SK-N-SH (cell line): ENCODE measurements at regions not wholly inside any gene's neighbourhood (a gene's known extent, or its start where the extent isn't known, plus 50 kb on each side); places are given as distances from the start of the nearest gene placed in this dataset.

Source experiments
- GABPA ChIP-seq: IDR thresholded peaks from 2 replicates; pipeline ENCODE4 v1.4.0; 2012; ENCODE audit warnings: low read depth, mild to moderate bottlenecking
- TCF12 ChIP-seq: IDR thresholded peaks from 2 replicates; pipeline ENCODE4 v1.4.0; 2012
- TF ChIP-seq, protein P1 (sequence below): fragments of 200-600 bp; sonication (generic); IDR thresholded peaks from 2 replicates; pipeline ENCODE4 v1.6.1; 2017; ENCODE audit warnings: antibody characterized with exemption, mild to moderate bottlenecking, moderate library complexity

DNA sequence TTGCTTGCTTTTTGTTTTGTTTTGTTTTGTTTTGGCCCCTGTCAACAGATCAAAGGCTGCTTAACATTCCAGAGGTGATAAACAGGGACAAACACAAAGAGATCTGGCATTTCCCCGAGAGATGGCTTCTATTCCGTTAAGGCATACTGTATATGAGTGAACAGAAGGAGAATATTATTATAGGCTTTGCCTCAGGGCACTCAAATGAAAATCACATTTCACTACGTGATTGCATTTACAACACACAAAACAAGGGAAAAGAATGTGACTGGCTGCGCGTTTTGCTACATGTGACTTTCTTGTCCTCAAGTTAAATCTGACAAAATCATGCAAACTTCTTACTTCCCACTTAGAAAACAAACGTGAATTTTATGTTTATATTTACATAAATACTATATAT, 1037.9 kb upstream of the DDX18 start:
- TF ChIP-seq TCF12 (no peak), GABPA (no peak)
- TF ChIP-seq, protein P1, sequence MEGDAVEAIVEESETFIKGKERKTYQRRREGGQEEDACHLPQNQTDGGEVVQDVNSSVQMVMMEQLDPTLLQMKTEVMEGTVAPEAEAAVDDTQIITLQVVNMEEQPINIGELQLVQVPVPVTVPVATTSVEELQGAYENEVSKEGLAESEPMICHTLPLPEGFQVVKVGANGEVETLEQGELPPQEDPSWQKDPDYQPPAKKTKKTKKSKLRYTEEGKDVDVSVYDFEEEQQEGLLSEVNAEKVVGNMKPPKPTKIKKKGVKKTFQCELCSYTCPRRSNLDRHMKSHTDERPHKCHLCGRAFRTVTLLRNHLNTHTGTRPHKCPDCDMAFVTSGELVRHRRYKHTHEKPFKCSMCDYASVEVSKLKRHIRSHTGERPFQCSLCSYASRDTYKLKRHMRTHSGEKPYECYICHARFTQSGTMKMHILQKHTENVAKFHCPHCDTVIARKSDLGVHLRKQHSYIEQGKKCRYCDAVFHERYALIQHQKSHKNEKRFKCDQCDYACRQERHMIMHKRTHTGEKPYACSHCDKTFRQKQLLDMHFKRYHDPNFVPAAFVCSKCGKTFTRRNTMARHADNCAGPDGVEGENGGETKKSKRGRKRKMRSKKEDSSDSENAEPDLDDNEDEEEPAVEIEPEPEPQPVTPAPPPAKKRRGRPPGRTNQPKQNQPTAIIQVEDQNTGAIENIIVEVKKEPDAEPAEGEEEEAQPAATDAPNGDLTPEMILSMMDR, result no peak
